ENCODE measurements at regions not wholly inside any gene's neighbourhood (a gene's known extent, or its start where the extent isn't known, plus 50 kb on each side); places are given as distances from the start of the nearest gene placed in this dataset.

- peaks cover 38% of the 10 kb centered on the region for H3K4me1 Mint-ChIP-seq (ENCODE audit: unreplicated experiment)
- DNase-seq (ENCODE audit: extremely low spot score, unreplicated experiment) = no peak
- H3K4me3 Mint-ChIP-seq (ENCODE audit: unreplicated experiment) = no peak overlapping the region
- H3K27ac Mint-ChIP-seq (ENCODE audit: unreplicated experiment) = no peak overlapping the region
- TF ChIP-seq CTCF (IDR thresholded peaks at IDR 0.05) = no peak
- no peaks in the 10 kb centered on the region for H3K27me3 Mint-ChIP-seq (ENCODE audit: unreplicated experiment)
- H3K9me3 Mint-ChIP-seq (ENCODE audit: unreplicated experiment) = no peaks in the 10 kb centered on the region
- no peaks in the 10 kb centered on the region for H3K36me3 Mint-ChIP-seq (ENCODE audit: unreplicated experiment)
Observed at GRCh38 chr5:90185897-90186468, 223.6 kb downstream of the CETN3 start.

GRCh38 chr5:90184764-90185163 lies 224.8 kb downstream of the CETN3 start:
- H3K36me3 Mint-ChIP-seq (ENCODE audit: unreplicated experiment) = no peaks in the 10 kb centered on the region
- no peaks in the 10 kb centered on the region for H3K27me3 Mint-ChIP-seq (ENCODE audit: unreplicated experiment)
- no peak for DNase-seq (ENCODE audit: extremely low spot score, unreplicated experiment)
- no peak for TF ChIP-seq CTCF (IDR thresholded peaks at IDR 0.05)
- no peak overlapping the region for H3K27ac Mint-ChIP-seq (ENCODE audit: unreplicated experiment)
- H3K4me1 Mint-ChIP-seq (ENCODE audit: unreplicated experiment) = peaks cover 38% of the 10 kb centered on the region
- H3K4me3 Mint-ChIP-seq (ENCODE audit: unreplicated experiment) = no peak overlapping the region
- H3K9me3 Mint-ChIP-seq (ENCODE audit: unreplicated experiment) = no peaks in the 10 kb centered on the region

GRCh38 chr5:90182726-90183125 lies 226.8 kb downstream of the CETN3 start:
- H3K4me3 Mint-ChIP-seq (ENCODE audit: unreplicated experiment) = no peak overlapping the region
- H3K36me3 Mint-ChIP-seq (ENCODE audit: unreplicated experiment) = no peaks in the 10 kb centered on the region
- no peak for TF ChIP-seq CTCF (IDR thresholded peaks at IDR 0.05)
- peaks cover 32% of the 10 kb centered on the region for H3K4me1 Mint-ChIP-seq (ENCODE audit: unreplicated experiment)
- no peaks in the 10 kb centered on the region for H3K9me3 Mint-ChIP-seq (ENCODE audit: unreplicated experiment)
- no peak for DNase-seq (ENCODE audit: extremely low spot score, unreplicated experiment)
- H3K27ac Mint-ChIP-seq (ENCODE audit: unreplicated experiment) = peak overlapping the region; percentile 19
- H3K27me3 Mint-ChIP-seq (ENCODE audit: unreplicated experiment) = no peaks in the 10 kb centered on the region

- DNase-seq (ENCODE audit: extremely low spot score, unreplicated experiment) = no peak
- no peak for TF ChIP-seq CTCF (IDR thresholded peaks at IDR 0.05)
- Mint-ChIP-seq H3K4me3 (ENCODE audit: unreplicated experiment) (no peak overlapping the region), H3K27me3 (ENCODE audit: unreplicated experiment) (no peaks in the 10 kb centered on the region), H3K4me1 (ENCODE audit: unreplicated experiment) (peaks cover 19% of the 10 kb centered on the region), H3K27ac (ENCODE audit: unreplicated experiment) (no peak overlapping the region), H3K36me3 (ENCODE audit: unreplicated experiment) (peaks cover 11% of the 10 kb centered on the region), H3K9me3 (ENCODE audit: unreplicated experiment) (peaks cover 19% of the 10 kb centered on the region)
Observed at GRCh38 chr5:90174236-90174635, 235.3 kb downstream of the CETN3 start.

GRCh38 chr5:90173299-90174030 lies 236.1 kb downstream of the CETN3 start:
- peaks cover 25% of the 10 kb centered on the region for H3K4me1 Mint-ChIP-seq (ENCODE audit: unreplicated experiment)
- H3K4me3 Mint-ChIP-seq (ENCODE audit: unreplicated experiment) = no peak overlapping the region
- no peak for DNase-seq (ENCODE audit: extremely low spot score, unreplicated experiment)
- H3K9me3 Mint-ChIP-seq (ENCODE audit: unreplicated experiment) = peaks cover 19% of the 10 kb centered on the region
- peaks cover 11% of the 10 kb centered on the region for H3K36me3 Mint-ChIP-seq (ENCODE audit: unreplicated experiment)
- TF ChIP-seq CTCF (IDR thresholded peaks at IDR 0.05) = no peak
- no peak overlapping the region for H3K27ac Mint-ChIP-seq (ENCODE audit: unreplicated experiment)
- H3K27me3 Mint-ChIP-seq (ENCODE audit: unreplicated experiment) = no peaks in the 10 kb centered on the region
